ENCODE measurements at regions not wholly inside any gene's neighbourhood (a gene's known extent, or its start where the extent isn't known, plus 50 kb on each side); places are given as distances from the start of the nearest gene placed in this dataset.

DNA sequence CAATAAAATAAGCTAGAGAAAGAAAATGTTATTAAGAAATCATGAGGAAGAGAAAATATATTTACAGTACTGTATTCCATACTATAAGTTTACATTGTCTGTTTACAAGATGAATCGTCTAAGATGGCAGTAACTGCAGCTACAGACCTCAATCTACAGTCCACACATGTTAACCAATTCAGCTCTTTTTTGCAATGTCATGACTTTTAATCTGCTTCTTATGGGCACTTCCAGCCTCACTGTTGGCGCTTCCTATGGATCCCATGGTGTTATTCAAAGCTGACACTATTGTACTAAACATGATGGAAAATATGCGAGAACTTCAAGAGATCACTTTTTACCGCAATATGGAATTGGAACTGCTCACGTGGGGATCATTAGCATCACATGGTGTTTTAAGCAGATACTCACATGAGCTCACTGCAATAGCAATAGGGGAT lies 451.5 kb upstream of the CITED2 start (continued):
- TF ChIP-seq, protein P1, sequence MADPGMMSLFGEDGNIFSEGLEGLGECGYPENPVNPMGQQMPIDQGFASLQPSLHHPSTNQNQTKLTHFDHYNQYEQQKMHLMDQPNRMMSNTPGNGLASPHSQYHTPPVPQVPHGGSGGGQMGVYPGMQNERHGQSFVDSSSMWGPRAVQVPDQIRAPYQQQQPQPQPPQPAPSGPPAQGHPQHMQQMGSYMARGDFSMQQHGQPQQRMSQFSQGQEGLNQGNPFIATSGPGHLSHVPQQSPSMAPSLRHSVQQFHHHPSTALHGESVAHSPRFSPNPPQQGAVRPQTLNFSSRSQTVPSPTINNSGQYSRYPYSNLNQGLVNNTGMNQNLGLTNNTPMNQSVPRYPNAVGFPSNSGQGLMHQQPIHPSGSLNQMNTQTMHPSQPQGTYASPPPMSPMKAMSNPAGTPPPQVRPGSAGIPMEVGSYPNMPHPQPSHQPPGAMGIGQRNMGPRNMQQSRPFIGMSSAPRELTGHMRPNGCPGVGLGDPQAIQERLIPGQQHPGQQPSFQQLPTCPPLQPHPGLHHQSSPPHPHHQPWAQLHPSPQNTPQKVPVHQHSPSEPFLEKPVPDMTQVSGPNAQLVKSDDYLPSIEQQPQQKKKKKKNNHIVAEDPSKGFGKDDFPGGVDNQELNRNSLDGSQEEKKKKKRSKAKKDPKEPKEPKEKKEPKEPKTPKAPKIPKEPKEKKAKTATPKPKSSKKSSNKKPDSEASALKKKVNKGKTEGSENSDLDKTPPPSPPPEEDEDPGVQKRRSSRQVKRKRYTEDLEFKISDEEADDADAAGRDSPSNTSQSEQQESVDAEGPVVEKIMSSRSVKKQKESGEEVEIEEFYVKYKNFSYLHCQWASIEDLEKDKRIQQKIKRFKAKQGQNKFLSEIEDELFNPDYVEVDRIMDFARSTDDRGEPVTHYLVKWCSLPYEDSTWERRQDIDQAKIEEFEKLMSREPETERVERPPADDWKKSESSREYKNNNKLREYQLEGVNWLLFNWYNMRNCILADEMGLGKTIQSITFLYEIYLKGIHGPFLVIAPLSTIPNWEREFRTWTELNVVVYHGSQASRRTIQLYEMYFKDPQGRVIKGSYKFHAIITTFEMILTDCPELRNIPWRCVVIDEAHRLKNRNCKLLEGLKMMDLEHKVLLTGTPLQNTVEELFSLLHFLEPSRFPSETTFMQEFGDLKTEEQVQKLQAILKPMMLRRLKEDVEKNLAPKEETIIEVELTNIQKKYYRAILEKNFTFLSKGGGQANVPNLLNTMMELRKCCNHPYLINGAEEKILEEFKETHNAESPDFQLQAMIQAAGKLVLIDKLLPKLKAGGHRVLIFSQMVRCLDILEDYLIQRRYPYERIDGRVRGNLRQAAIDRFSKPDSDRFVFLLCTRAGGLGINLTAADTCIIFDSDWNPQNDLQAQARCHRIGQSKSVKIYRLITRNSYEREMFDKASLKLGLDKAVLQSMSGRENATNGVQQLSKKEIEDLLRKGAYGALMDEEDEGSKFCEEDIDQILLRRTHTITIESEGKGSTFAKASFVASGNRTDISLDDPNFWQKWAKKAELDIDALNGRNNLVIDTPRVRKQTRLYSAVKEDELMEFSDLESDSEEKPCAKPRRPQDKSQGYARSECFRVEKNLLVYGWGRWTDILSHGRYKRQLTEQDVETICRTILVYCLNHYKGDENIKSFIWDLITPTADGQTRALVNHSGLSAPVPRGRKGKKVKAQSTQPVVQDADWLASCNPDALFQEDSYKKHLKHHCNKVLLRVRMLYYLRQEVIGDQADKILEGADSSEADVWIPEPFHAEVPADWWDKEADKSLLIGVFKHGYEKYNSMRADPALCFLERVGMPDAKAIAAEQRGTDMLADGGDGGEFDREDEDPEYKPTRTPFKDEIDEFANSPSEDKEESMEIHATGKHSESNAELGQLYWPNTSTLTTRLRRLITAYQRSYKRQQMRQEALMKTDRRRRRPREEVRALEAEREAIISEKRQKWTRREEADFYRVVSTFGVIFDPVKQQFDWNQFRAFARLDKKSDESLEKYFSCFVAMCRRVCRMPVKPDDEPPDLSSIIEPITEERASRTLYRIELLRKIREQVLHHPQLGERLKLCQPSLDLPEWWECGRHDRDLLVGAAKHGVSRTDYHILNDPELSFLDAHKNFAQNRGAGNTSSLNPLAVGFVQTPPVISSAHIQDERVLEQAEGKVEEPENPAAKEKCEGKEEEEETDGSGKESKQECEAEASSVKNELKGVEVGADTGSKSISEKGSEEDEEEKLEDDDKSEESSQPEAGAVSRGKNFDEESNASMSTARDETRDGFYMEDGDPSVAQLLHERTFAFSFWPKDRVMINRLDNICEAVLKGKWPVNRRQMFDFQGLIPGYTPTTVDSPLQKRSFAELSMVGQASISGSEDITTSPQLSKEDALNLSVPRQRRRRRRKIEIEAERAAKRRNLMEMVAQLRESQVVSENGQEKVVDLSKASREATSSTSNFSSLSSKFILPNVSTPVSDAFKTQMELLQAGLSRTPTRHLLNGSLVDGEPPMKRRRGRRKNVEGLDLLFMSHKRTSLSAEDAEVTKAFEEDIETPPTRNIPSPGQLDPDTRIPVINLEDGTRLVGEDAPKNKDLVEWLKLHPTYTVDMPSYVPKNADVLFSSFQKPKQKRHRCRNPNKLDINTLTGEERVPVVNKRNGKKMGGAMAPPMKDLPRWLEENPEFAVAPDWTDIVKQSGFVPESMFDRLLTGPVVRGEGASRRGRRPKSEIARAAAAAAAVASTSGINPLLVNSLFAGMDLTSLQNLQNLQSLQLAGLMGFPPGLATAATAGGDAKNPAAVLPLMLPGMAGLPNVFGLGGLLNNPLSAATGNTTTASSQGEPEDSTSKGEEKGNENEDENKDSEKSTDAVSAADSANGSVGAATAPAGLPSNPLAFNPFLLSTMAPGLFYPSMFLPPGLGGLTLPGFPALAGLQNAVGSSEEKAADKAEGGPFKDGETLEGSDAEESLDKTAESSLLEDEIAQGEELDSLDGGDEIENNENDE (IDR thresholded peaks at IDR 0.05; ENCODE audit: low read depth, low read length), result no peak
- TF ChIP-seq FOXJ3 (CRISPR knock-in tag; IDR thresholded peaks at IDR 0.05) (no peak), FOXP1 (CRISPR knock-in tag; IDR thresholded peaks at IDR 0.05) (no peak), SMC3 (conservative IDR thresholded peaks at IDR 0.05; ENCODE audit: insufficient read depth, low read depth, low read length) (no peak), SMARCB1 (IDR thresholded peaks at IDR 0.05; ENCODE audit: insufficient read length, low read depth) (peak; percentile 47), RAD51 (IDR thresholded peaks at IDR 0.05; ENCODE audit: borderline replicate concordance, low read depth) (peak; percentile 55; the same call in 1 of the 2 replicates), POLR2AphosphoS5 (IDR thresholded peaks at IDR 0.05; ENCODE audit: control insufficient read depth, insufficient read depth, low read depth, low read length) (0 out of 2 replicates have a peak, but pooled peaks have one; percentile 37), NCOR1 (IDR thresholded peaks at IDR 0.05) (peak; percentile 79), YY1 (IDR thresholded peaks at IDR 0.05; ENCODE audit: borderline replicate concordance in 1 of 3, control insufficient read depth in 1 of 3, extremely low read depth in 1 of 3, insufficient read depth in 3 of 3, insufficient read length in 1 of 3, insufficient replicate concordance in 2 of 3, low read depth in 1 of 3, low read length in 2 of 3) (peak in 1 of 3 experiments; percentile 63), ZNF263 (CRISPR knock-in tag; IDR thresholded peaks at IDR 0.05; ENCODE audit: borderline replicate concordance) (no peak)
- TF ChIP-seq, protein P2, sequence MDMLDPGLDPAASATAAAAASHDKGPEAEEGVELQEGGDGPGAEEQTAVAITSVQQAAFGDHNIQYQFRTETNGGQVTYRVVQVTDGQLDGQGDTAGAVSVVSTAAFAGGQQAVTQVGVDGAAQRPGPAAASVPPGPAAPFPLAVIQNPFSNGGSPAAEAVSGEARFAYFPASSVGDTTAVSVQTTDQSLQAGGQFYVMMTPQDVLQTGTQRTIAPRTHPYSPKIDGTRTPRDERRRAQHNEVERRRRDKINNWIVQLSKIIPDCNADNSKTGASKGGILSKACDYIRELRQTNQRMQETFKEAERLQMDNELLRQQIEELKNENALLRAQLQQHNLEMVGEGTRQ (CRISPR knock-in tag; IDR thresholded peaks at IDR 0.05), result peak; percentile 48; the same call in 1 of the 2 replicates
- TF ChIP-seq, protein P3, sequence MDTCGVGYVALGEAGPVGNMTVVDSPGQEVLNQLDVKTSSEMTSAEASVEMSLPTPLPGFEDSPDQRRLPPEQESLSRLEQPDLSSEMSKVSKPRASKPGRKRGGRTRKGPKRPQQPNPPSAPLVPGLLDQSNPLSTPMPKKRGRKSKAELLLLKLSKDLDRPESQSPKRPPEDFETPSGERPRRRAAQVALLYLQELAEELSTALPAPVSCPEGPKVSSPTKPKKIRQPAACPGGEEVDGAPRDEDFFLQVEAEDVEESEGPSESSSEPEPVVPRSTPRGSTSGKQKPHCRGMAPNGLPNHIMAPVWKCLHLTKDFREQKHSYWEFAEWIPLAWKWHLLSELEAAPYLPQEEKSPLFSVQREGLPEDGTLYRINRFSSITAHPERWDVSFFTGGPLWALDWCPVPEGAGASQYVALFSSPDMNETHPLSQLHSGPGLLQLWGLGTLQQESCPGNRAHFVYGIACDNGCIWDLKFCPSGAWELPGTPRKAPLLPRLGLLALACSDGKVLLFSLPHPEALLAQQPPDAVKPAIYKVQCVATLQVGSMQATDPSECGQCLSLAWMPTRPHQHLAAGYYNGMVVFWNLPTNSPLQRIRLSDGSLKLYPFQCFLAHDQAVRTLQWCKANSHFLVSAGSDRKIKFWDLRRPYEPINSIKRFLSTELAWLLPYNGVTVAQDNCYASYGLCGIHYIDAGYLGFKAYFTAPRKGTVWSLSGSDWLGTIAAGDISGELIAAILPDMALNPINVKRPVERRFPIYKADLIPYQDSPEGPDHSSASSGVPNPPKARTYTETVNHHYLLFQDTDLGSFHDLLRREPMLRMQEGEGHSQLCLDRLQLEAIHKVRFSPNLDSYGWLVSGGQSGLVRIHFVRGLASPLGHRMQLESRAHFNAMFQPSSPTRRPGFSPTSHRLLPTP (IDR thresholded peaks at IDR 0.05; ENCODE audit: borderline replicate concordance, extremely low read depth, insufficient read length), result no peak

Data from K562 (cell line).